Choroid plexus epithelial cell (primary cell): ENCODE measurements at regions not wholly inside any gene's neighbourhood (a gene's known extent, or its start where the extent isn't known, plus 50 kb on each side); places are given as distances from the start of the nearest gene placed in this dataset.

Experiments
- DNase-seq: peaks from one replicate; pipeline ENCODE4 v3.0.0-alpha.2; 2010; ENCODE audit warnings: low read depth
- H3K4me3 ChIP-seq: 2 replicates; pipeline ENCODE4 v1.5.1; 2011; ENCODE audit warnings: low read depth, mild to moderate bottlenecking, control low read depth, low read length, moderate library complexity
- TF ChIP-seq, protein P1 (sequence below): conservative IDR thresholded peaks from 2 replicates; pipeline ENCODE4 v1.5.1; 2011; ENCODE audit warnings: low read depth, mild to moderate bottlenecking, control low read depth, inconsistent platforms, low read length, moderate library complexity

DNA sequence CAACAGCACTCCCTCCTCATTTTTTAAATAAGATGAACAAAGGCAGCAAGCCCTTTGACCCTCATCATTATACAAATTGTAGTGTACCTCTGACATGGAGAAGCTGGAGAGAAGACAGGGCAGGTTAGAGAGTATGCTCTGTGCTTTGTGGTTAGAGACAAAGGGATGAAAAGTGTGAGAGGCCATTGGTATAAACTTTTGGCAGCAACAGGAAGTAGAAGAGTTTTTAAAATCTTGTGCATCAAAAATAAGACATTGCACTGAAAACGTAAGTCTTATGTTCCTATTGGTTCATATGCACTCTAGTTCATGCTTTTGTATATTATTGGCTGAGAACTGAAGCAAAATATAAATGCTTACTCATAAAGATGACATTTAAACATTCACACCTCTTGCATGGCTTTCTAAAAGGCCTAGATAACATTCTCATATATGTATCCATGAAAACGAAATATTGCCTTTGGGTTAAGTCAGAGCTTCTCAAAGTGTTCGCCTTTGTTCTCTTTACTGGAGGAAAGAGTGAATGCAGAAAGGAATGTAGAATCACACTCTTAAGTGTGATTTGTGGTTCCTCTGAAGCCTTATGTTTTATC lies 158.0 kb downstream of the PALM2AKAP2 start:
- TF ChIP-seq, protein P1, sequence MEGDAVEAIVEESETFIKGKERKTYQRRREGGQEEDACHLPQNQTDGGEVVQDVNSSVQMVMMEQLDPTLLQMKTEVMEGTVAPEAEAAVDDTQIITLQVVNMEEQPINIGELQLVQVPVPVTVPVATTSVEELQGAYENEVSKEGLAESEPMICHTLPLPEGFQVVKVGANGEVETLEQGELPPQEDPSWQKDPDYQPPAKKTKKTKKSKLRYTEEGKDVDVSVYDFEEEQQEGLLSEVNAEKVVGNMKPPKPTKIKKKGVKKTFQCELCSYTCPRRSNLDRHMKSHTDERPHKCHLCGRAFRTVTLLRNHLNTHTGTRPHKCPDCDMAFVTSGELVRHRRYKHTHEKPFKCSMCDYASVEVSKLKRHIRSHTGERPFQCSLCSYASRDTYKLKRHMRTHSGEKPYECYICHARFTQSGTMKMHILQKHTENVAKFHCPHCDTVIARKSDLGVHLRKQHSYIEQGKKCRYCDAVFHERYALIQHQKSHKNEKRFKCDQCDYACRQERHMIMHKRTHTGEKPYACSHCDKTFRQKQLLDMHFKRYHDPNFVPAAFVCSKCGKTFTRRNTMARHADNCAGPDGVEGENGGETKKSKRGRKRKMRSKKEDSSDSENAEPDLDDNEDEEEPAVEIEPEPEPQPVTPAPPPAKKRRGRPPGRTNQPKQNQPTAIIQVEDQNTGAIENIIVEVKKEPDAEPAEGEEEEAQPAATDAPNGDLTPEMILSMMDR, result no peak
- no peak overlapping the region for H3K4me3 ChIP-seq
- DNase-seq, result no peak

- DNase-seq, result no peak
- TF ChIP-seq, protein P1, result no peak
- no peak overlapping the region for H3K4me3 ChIP-seq
Observed at GRCh38 chr9:109939698-109940342, 159.8 kb downstream of the PALM2AKAP2 start.

DNA sequence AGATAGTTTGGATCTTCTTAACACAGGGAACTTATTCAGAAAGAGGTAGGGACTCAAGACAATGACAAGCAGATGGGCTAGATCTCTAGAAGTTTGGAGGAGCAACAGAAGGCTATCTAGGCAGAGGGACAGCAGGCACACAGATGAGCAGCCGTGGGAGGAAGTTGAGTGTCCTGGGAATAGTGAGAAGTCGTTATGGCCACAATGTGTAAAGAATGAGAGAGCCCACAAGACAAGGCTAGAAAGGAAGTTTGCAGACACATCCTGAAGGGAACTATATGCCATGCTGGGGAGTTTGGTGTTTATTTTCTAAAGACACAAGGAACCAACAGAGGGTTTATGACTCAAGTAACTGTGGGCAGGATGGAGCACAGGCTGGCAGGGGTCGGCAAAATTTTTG lies 160.6 kb downstream of the PALM2AKAP2 start:
- TF ChIP-seq, protein P1, result no peak
- H3K4me3 ChIP-seq, result no peak overlapping the region
- no peak for DNase-seq

DNA sequence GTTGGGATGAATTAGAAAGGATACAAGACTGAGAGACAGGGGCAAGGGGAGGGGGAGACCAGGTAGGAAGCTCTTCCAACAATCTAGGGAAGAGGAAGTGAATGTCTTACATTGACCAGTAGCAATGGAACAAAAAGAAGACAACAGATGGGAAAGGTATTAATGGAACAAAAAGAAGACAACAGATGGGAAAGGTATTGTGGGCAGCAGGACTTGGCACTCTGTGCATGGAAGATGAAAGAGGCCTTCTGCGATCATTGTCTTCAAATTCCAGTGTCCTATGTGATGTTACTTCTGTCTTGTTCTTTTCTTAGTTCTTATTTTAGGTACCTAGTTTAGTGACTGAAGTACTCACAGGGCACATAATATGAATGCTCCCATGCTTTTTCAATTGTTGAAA lies 161.8 kb downstream of the PALM2AKAP2 start:
- no peak for DNase-seq
- no peak overlapping the region for H3K4me3 ChIP-seq
- TF ChIP-seq, protein P1, result no peak

GRCh38 chr9:109945573-109945972 lies 165.6 kb downstream of the PALM2AKAP2 start:
- no peak for DNase-seq
- TF ChIP-seq, protein P1, result no peak
- H3K4me3 ChIP-seq, result no peak overlapping the region

DNA sequence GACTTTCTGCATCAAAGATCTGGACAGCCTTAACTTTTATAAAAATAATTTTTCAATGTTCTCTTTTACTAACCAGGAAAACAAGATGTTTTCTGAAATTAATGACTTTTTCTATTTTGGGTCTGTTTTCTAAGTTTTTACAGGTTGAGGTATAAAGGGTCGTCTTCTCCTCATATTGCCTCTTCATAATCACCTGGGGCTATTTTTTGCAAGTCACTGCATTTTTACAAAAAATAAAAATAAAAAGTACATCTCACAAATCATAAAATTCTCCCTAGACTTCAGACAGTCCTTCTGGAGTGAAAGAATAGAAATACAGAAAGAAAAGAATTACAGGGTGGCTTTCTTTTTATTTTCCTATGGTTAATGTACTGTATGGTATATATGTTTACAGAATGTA lies 168.5 kb downstream of the PALM2AKAP2 start:
- no peak for DNase-seq
- no peak overlapping the region for H3K4me3 ChIP-seq
- TF ChIP-seq, protein P1, result no peak

GRCh38 chr9:109950710-109951443 lies 170.9 kb downstream of the PALM2AKAP2 start:
- H3K4me3 ChIP-seq, result no peak overlapping the region
- TF ChIP-seq, protein P1, result no peak
- no peak for DNase-seq
